ACC112 (cell line): ENCODE measurements at regions not wholly inside any gene's neighbourhood (a gene's known extent, or its start where the extent isn't known, plus 50 kb on each side); places are given as distances from the start of the nearest gene placed in this dataset.
"Not testable (repeated sequence)": the region's sequence is repeated elsewhere in the genome, so short reads cannot be mapped to it uniquely, and the experiment has no call there.

Source experiments
- H2AFZ ChIP-seq: fragments of 200-600 bp; sonication (generic); one replicate; pipeline ENCODE4 v1.6.0; 2017; ENCODE audit warnings: antibody characterized with exemption, low read length; ENCODE audit not compliant: unreplicated experiment
- H3K27ac ChIP-seq: fragments of 200-600 bp; sonication (generic); 2 replicates; pipeline ENCODE4 v1.5.1; 2014; ENCODE audit warnings: low read depth, mild to moderate bottlenecking, antibody characterized with exemption, low read length, moderate library complexity
- H3K27me3 ChIP-seq: fragments of 200-600 bp; sonication (generic); 2 replicates; pipeline ENCODE4 v1.6.1; 2014; ENCODE audit warnings: mild to moderate bottlenecking, antibody characterized with exemption, low read length, moderate library complexity, mixed read lengths; ENCODE audit not compliant: insufficient read depth
- H3K36me3 ChIP-seq: fragments of 200-600 bp; sonication (generic); 2 replicates; pipeline ENCODE4 v1.6.1; 2016; ENCODE audit warnings: mild to moderate bottlenecking, antibody characterized with exemption, low read length, moderate library complexity, mixed read lengths; ENCODE audit not compliant: insufficient read depth
- H3K4me1 ChIP-seq: fragments of 200-600 bp; sonication (generic); one replicate; pipeline ENCODE4 v1.6.1; 2016; ENCODE audit warnings: low read length, mixed read lengths; ENCODE audit not compliant: insufficient read depth, unreplicated experiment, control insufficient read depth
- H3K4me3 ChIP-seq: fragments of 200-600 bp; sonication (generic); 2 replicates; pipeline ENCODE4 v1.5.1; 2014; ENCODE audit warnings: mild to moderate bottlenecking, low read depth, low read length
- H3K79me2 ChIP-seq: fragments of 200-600 bp; sonication (generic); one replicate; pipeline ENCODE4 v1.6.0; 2016; ENCODE audit warnings: low read length; ENCODE audit not compliant: control insufficient read depth, unreplicated experiment, insufficient read depth

DNA sequence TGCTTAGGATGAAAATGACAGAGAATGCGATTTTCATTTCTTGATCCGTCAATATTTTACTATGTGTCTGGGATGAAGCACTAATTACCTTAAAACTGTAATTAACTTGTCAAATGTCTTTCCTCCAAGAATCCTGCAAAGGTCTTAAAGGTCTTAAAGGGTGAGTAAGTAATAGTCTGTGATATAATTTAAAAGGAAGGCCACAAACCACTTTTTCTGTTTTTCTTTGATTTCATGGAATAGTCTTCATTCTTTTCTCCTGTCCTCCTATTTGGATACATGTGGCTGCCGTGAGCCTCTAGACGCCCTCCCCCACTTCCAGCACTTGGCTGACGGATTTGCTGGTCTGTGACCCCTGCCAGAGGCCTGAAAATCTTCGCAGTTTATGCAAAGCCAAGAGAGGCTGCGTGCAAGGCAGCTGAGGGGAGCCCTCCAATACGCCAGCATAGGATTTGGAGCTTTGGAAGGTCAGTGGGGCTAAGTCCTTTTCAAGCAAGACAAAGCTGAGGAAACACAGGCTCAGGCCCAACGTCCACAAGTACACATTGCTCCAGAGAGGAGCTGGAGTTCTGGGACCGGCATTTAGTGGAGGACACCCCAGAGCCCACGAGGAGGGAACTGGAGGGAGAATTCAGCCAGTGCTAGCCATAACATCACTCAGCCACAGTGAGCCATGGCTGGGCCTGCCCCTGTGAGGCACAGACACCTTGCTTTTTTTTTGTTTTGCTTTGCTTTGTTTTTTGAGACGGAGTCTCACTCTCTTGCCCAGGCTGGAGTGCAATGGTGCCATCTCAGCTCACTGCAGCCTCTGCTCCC is 382.6 kb downstream of the SMOC2 start:
- Histone ChIP-seq H3K27me3 (no peaks in the 10 kb centered on the region), H3K4me1 (peaks cover 3% of the 10 kb centered on the region), H2AFZ (no peak overlapping the region), H3K36me3 (no peaks in the 10 kb centered on the region), H3K4me3 (no peak overlapping the region), H3K27ac (no peak overlapping the region), H3K79me2 (no peaks in the 10 kb centered on the region)

DNA sequence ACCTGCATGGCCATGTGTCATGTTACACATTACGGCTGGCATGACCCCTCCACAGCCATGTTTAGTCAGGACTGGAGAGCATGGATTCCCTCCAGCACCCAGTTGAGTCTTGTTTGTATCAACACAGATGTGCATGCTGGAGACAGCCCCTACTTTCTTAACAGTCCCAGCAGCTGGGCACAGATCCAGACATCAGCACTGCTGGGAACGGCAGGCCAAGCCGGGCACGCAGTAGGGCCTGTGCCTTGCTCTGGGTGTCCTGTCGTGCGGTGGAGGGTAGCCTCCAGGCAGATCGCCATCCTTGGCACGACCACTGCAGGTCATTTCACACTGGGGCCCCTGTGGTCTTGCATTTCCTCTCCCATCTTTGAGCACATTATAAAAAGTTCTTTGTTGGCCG is 381.4 kb downstream of the SMOC2 start:
- Histone ChIP-seq H3K27me3 (no peaks in the 10 kb centered on the region), H3K79me2 (no peaks in the 10 kb centered on the region), H3K27ac (no peak overlapping the region), H3K36me3 (no peaks in the 10 kb centered on the region), H2AFZ (no peak overlapping the region), H3K4me1 (no peaks in the 10 kb centered on the region), H3K4me3 (no peak overlapping the region)

DNA sequence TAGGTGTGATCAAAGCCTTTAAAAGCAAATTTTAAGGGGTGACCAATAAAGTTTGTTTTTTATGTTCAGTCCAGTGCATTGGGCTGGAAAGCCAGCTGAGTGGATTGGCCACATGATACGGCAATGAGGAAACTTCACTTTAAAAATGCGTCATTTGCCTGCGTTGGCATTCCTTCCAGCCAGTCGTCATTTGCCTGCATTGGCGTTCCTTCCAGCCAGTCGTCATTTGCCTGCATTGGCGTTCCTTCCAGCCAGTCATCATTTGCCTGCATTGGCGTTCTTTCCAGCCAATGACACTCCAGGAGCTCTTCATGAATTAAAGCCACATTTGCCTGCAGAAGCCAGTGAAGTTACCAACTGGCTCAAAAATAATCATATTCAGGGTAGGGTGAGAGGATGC is 378.6 kb downstream of the SMOC2 start:
- Histone ChIP-seq H3K4me1 (no peaks in the 10 kb centered on the region), H3K4me3 (no peak overlapping the region), H3K27ac (no peak overlapping the region), H2AFZ (no peak overlapping the region), H3K79me2 (no peaks in the 10 kb centered on the region), H3K27me3 (no peaks in the 10 kb centered on the region), H3K36me3 (no peaks in the 10 kb centered on the region)

DNA sequence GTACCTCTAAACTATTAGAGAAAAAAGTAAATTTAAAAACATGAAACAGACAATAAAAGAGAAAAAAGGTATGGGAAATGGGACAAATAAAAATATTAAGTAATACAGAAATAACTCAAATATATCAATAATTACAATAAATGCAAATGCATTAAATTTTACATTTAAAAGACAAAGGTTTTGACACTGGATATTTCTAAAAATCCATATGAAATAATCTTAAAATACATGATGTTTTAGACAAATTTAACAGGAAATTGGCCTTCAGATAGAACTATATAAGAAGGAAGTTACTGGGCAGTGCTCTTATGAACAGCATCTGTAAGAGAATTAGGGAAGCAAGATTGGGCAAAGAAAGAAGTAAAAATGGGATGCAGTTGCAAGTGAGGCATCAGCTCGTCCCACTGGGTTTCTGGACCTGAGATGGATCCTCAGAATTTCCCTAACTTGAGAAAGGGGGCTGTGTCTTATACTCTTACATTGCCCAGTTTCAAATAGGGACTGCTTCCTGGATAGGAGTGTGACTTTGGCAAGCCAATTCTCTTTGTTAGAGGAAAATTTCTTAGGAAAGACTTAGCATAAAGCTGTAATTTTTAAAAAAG is 376.7 kb downstream of the SMOC2 start:
- H3K4me1 ChIP-seq = no peaks in the 10 kb centered on the region

DNA sequence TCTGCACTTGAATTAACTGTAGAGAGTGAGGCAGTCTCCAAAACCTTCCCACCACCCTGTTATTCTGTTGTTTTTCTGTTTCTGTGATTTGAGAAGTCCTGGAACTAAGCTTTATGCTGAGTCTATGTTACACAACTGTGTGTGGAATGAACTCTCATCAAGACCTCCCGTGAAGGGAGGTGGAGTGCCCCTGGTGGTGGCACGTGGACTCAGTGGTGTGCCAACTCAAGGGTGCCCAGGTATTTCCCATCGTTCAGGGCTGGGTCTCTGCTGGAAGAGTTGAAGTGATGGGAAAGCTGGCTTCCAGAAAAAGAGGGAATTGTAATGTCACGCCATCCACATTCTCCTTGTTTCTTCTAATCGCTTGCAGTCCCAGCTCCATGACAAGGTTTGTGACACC is 374.2 kb downstream of the SMOC2 start:
- Histone ChIP-seq H3K4me1 (no peaks in the 10 kb centered on the region), H3K36me3 (no peaks in the 10 kb centered on the region), H2AFZ (no peak overlapping the region), H3K79me2 (no peaks in the 10 kb centered on the region), H3K4me3 (no peak overlapping the region), H3K27ac (no peak overlapping the region), H3K27me3 (0 out of 2 replicates have a peak, but pooled peaks cover 5% of the 10 kb centered on the region)

More for the DNA sequence above, 376.7 kb downstream of the SMOC2 start:
- Histone ChIP-seq H3K4me3 (no peak overlapping the region), H3K36me3 (no peaks in the 10 kb centered on the region), H2AFZ (no peak overlapping the region), H3K27me3 (0 out of 2 replicates have a peak, but pooled peaks cover 5% of the 10 kb centered on the region), H3K79me2 (no peaks in the 10 kb centered on the region), H3K27ac (no peak overlapping the region)

DNA sequence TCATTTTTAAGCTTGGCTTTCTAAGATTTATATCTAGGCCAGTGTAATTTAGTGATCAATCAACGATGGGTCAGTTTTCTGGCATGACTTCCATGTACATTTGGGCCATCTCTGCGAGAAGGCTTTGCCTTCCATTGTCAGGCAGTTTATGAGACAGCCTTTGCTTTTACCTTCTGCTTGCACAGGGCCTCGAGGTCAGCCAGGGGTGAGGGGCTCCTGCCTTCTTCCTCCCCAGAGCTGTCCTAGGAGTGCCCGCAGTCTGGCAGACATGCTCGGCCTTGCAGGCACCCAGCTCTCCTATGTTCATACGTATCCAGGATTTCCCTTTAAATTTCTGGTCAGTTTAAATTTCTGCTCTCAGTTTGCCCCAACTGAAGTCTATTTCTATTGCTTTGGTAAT is 367.2 kb downstream of the SMOC2 start:
- Histone ChIP-seq H3K79me2 (no peaks in the 10 kb centered on the region), H3K27ac (no peak overlapping the region), H3K27me3 (0 out of 2 replicates have a peak, but pooled peaks cover 3% of the 10 kb centered on the region), H3K4me1 (no peaks in the 10 kb centered on the region), H3K4me3 (no peak overlapping the region), H2AFZ (no peak overlapping the region), H3K36me3 (no peaks in the 10 kb centered on the region)

DNA sequence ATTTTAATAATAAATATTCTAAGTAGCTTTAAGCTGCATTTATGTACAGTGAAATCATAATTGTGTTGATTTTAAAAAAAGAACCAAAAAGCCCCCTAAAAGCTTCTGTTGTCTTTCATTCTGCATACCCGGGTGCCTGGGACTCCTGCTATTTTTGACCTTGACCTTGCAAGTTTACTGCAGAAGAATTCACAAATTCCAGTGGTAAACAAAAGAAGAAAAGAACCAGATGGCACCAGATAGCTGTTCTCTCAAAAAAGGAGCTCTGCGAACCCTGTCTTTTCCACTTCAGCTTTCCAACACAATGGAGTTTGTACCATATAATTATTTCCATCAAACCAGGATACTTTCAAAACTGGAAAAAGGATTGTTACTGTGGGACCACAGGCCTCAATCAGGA is 363.3 kb downstream of the SMOC2 start:
- H3K4me1 ChIP-seq = no peaks in the 10 kb centered on the region
- no peak overlapping the region for H3K4me3 ChIP-seq

DNA sequence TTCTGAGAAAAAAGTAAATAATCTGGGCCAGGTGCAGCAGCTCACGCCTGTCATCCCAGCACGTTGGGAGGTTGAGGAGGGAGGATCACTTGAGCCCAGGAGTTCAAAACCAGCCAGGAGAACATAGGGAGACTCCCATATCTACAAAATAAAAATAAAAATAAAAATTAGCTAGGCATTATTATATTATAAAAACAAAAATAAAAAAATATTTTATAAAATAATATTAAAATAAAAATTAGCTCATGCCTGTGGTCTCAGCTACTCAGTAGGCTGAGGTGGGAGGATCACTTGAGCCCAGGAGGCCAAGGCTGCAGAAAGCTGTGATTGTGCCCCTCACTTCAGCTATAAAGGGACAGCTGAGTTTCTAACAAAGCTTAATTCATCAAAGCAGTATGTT is 362.9 kb downstream of the SMOC2 start:
- Histone ChIP-seq H3K4me1 (no peaks in the 10 kb centered on the region), H2AFZ (no peak overlapping the region), H3K36me3 (no peaks in the 10 kb centered on the region), H3K27ac (no peak overlapping the region), H3K79me2 (no peaks in the 10 kb centered on the region), H3K27me3 (no peaks in the 10 kb centered on the region), H3K4me3 (no peak overlapping the region)

More for the DNA sequence above, 363.3 kb downstream of the SMOC2 start:
- Histone ChIP-seq H2AFZ (no peak overlapping the region), H3K36me3 (no peaks in the 10 kb centered on the region), H3K27ac (no peak overlapping the region), H3K27me3 (no peaks in the 10 kb centered on the region), H3K79me2 (no peaks in the 10 kb centered on the region)

DNA sequence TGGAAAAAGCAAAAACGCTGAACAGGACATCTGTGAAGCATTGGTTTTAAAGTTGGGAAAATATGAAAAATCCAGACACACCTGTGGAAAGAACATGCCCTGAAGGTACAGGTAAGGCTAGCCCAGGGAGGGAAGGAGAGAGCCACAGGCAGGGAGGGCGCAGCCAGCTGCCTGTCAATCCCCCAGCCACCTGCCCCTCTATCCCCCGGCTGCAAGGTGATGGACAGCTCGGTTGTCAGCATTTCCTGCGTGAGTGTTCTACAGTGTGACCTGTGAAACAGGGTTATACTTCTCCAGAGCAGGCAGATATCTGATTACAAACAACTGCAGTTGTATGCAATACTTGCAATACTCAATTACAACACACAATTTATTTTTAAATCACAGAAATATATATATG is 358.1 kb downstream of the SMOC2 start:
- Histone ChIP-seq H3K27ac (no peak overlapping the region), H2AFZ (no peak overlapping the region), H3K4me1 (no peaks in the 10 kb centered on the region), H3K4me3 (no peak overlapping the region), H3K27me3 (no peaks in the 10 kb centered on the region), H3K36me3 (no peaks in the 10 kb centered on the region), H3K79me2 (no peaks in the 10 kb centered on the region)

DNA sequence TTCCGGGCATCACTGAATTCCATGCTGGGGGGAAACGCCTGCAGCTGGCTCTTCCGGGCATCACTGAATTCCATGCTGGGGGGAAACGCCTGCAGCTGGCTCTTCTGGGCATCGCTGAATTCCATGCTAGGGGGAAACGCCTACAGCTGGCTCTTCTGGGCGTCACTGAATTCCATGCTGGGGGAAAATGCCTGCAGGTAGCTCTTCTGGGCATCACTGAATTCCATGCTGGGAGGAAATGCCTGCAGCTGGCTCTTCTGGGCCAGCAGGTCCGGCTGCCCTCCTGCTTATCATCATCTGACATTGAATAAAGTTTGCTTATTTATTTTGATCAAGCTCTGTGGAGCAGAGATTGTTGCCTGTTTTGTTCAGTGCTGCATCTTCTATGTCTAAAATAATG is 355.1 kb downstream of the SMOC2 start:
- no peak overlapping the region for H3K4me3 ChIP-seq
- no peak overlapping the region for H3K27ac ChIP-seq
- no peaks in the 10 kb centered on the region for H3K79me2 ChIP-seq
- H3K4me1 ChIP-seq = no peaks in the 10 kb centered on the region
- H3K36me3 ChIP-seq = no peaks in the 10 kb centered on the region
- H2AFZ ChIP-seq = no peak overlapping the region
- H3K27me3 ChIP-seq = no peaks in the 10 kb centered on the region

DNA sequence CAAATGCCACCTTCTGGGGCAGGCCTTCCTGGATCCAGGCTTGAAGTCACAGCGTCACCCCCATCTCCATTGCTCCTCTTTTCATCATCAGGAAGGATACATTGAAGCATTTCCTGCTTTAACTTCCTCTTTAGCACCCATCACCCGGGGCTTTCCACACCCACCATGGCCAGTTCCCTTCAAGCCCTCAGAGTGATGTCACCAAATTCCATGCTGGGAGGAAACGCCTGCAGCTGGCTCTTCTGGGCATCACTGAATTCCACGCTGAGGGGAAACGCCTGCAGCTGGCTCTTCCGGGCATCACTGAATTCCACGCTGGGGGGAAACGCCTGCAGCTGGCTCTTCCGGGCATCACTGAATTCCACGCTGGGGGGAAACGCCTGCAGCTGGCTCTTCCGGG is 354.6 kb downstream of the SMOC2 start:
- not testable (repeated sequence) for H3K4me1 ChIP-seq, H3K4me3 ChIP-seq, H2AFZ ChIP-seq, H3K27ac ChIP-seq, H3K27me3 ChIP-seq, H3K36me3 ChIP-seq, H3K79me2 ChIP-seq
